ENCODE measurements at regions not wholly inside any gene's neighbourhood (a gene's known extent, or its start where the extent isn't known, plus 50 kb on each side); places are given as distances from the start of the nearest gene placed in this dataset.

- no peak for TF ChIP-seq CTCF (IDR thresholded peaks at IDR 0.05; ENCODE audit: poor library complexity)
- TF ChIP-seq EZH2 (IDR thresholded peaks at IDR 0.05; ENCODE audit: borderline replicate concordance) = no peak
- no peak for TF ChIP-seq EZH2phosphoT487 (IDR thresholded peaks at IDR 0.05; ENCODE audit: low read depth, severe bottlenecking, unreplicated experiment)
Observed at GRCh38 chr13:99063952-99064351, 86.1 kb upstream of the DOCK9 start.

Measured in hepatocyte (in vitro differentiated cells).